ENCODE measurements at regions not wholly inside any gene's neighbourhood (a gene's known extent, or its start where the extent isn't known, plus 50 kb on each side); places are given as distances from the start of the nearest gene placed in this dataset.

- H3K4me1 Mint-ChIP-seq: no peaks in the 10 kb centered on the region
- ATAC-seq (ENCODE audit: low read depth): no peak
Observed at GRCh38 chr3:18064586-18064985, 322.2 kb upstream of the TBC1D5 start.

DNA sequence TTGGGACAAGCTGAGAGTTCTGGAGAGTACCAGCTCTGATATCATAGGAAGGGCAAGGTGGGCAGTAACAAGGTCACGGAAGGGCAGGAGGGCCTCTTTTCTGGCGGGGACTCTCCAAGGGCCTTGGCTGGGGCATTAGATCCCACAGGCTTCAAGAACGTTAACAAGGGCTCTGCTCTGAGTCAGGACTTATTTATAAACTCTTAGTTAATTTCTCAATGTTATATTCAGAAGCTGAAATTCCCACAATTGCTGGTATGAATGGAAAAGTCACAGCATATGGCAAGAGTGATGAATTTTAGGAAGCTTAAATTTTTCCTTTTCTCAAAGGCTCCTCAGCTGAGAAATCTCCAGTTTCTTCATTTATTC lies 320.2 kb upstream of the TBC1D5 start:
- H2AFZ ChIP-seq (ENCODE audit: insufficient read depth, low read depth, low read length, poor library complexity, severe bottlenecking): no peak overlapping the region
- H3K27me3 ChIP-seq (replicated peaks in 1 of 4; ENCODE audit: control extremely low read depth in 1 of 4, control insufficient read depth in 3 of 4, insufficient read depth in 4 of 4, low read length in 3 of 4): no peaks in the 10 kb centered on the region
- Mint-ChIP-seq H3K4me3 (no peak overlapping the region), H3K27me3 (peaks cover 4% of the 10 kb centered on the region), H3K9me3 (ENCODE audit: insufficient read depth) (no peaks in the 10 kb centered on the region), H3K4me1 (no peaks in the 10 kb centered on the region), H3K27ac (no peak overlapping the region)
- H3K27ac ChIP-seq (ENCODE audit: low read length in 2 of 2): no peak overlapping the region
- H3K4me1 ChIP-seq (ENCODE audit: control insufficient read depth in 2 of 2, insufficient read depth in 2 of 2, low read length in 2 of 2): no peaks in the 10 kb centered on the region
- no peak for TF ChIP-seq EZH2 (IDR thresholded peaks at IDR 0.05; ENCODE audit: borderline replicate concordance, insufficient read depth, low read depth, low read length, poor library complexity, severe bottlenecking)
- TF ChIP-seq, protein P1, sequence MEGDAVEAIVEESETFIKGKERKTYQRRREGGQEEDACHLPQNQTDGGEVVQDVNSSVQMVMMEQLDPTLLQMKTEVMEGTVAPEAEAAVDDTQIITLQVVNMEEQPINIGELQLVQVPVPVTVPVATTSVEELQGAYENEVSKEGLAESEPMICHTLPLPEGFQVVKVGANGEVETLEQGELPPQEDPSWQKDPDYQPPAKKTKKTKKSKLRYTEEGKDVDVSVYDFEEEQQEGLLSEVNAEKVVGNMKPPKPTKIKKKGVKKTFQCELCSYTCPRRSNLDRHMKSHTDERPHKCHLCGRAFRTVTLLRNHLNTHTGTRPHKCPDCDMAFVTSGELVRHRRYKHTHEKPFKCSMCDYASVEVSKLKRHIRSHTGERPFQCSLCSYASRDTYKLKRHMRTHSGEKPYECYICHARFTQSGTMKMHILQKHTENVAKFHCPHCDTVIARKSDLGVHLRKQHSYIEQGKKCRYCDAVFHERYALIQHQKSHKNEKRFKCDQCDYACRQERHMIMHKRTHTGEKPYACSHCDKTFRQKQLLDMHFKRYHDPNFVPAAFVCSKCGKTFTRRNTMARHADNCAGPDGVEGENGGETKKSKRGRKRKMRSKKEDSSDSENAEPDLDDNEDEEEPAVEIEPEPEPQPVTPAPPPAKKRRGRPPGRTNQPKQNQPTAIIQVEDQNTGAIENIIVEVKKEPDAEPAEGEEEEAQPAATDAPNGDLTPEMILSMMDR (IDR thresholded peaks at IDR 0.05): no peak
- H3K4me2 ChIP-seq (replicated peaks; ENCODE audit: low read depth, low read length, poor library complexity, severe bottlenecking): no peak overlapping the region
- ChIA-PET POLR2A (no interaction called here), CTCF (no interaction called here)
- ATAC-seq (ENCODE audit: low read depth) (no peak), DNase-seq (no peak)
- WGBS (ENCODE audit: insufficient coverage): 100% methylated on average over 2 of the region's 3 CpGs
- H3K9ac ChIP-seq (ENCODE audit: low read length): no peak overlapping the region
- H3K36me3 ChIP-seq (replicated peaks in 1 of 2; ENCODE audit: control extremely low read depth in 1 of 2, control insufficient read depth in 1 of 2, extremely low read depth in 1 of 2, insufficient read depth in 2 of 2, low read length in 1 of 2): no peaks in the 10 kb centered on the region
- no peaks in the 10 kb centered on the region for H3K79me2 ChIP-seq (ENCODE audit: control insufficient read depth, insufficient read depth, low read length)
- no peaks in the 10 kb centered on the region for H4K20me1 ChIP-seq (ENCODE audit: control insufficient read depth, insufficient read depth, low read length, poor library complexity, severe bottlenecking)
- H3K4me3 ChIP-seq (ENCODE audit: control extremely low read depth in 1 of 5, extremely low read depth in 1 of 5, insufficient read depth in 1 of 5, low read depth in 2 of 5, low read length in 4 of 5): no peak overlapping the region
- H3K9me3 ChIP-seq (ENCODE audit: control extremely low read depth in 1 of 3, control insufficient read depth in 2 of 3, insufficient read depth in 1 of 3, low read length in 2 of 3): no peaks in the 10 kb centered on the region
- intact Hi-C loops (cut with micrococcal nuclease): no loop called here

More at GRCh38 chr3:18064586-18064985, 322.2 kb upstream of the TBC1D5 start:
- Histone ChIP-seq H3K9me3 (ENCODE audit: control extremely low read depth in 1 of 3, control insufficient read depth in 2 of 3, insufficient read depth in 1 of 3, low read length in 2 of 3) (no peaks in the 10 kb centered on the region), H3K4me2 (replicated peaks; ENCODE audit: low read depth, low read length, poor library complexity, severe bottlenecking) (no peak overlapping the region), H3K36me3 (replicated peaks in 1 of 2; ENCODE audit: control extremely low read depth in 1 of 2, control insufficient read depth in 1 of 2, extremely low read depth in 1 of 2, insufficient read depth in 2 of 2, low read length in 1 of 2) (no peaks in the 10 kb centered on the region), H3K27ac (ENCODE audit: low read length in 2 of 2) (no peak overlapping the region), H3K4me3 (ENCODE audit: control extremely low read depth in 1 of 5, extremely low read depth in 1 of 5, insufficient read depth in 1 of 5, low read depth in 2 of 5, low read length in 4 of 5) (no peak overlapping the region), H3K27me3 (replicated peaks in 1 of 4; ENCODE audit: control extremely low read depth in 1 of 4, control insufficient read depth in 3 of 4, insufficient read depth in 4 of 4, low read length in 3 of 4) (no peaks in the 10 kb centered on the region), H3K4me1 (ENCODE audit: control insufficient read depth in 2 of 2, insufficient read depth in 2 of 2, low read length in 2 of 2) (no peaks in the 10 kb centered on the region), H2AFZ (ENCODE audit: insufficient read depth, low read depth, low read length, poor library complexity, severe bottlenecking) (no peak overlapping the region), H3K9ac (ENCODE audit: low read length) (no peak overlapping the region), H4K20me1 (ENCODE audit: control insufficient read depth, insufficient read depth, low read length, poor library complexity, severe bottlenecking) (no peaks in the 10 kb centered on the region), H3K79me2 (ENCODE audit: control insufficient read depth, insufficient read depth, low read length) (no peaks in the 10 kb centered on the region)
- no CpG with 5 or more reads among the region's 1 CpG for WGBS (ENCODE audit: insufficient coverage)
- Mint-ChIP-seq H3K9me3 (ENCODE audit: insufficient read depth) (no peaks in the 10 kb centered on the region), H3K27ac (no peak overlapping the region), H3K27me3 (no peaks in the 10 kb centered on the region), H3K4me3 (no peak overlapping the region)
- CTCF ChIA-PET: no interaction called here
- DNase-seq: no peak
- intact Hi-C loops (cut with micrococcal nuclease): no loop called here
- POLR2A ChIA-PET: no interaction called here
- TF ChIP-seq EZH2 (IDR thresholded peaks at IDR 0.05; ENCODE audit: borderline replicate concordance, insufficient read depth, low read depth, low read length, poor library complexity, severe bottlenecking): no peak
- TF ChIP-seq, protein P1 (IDR thresholded peaks at IDR 0.05): no peak

All from B cell (primary cell).